ENCODE measurements at regions not wholly inside any gene's neighbourhood (a gene's known extent, or its start where the extent isn't known, plus 50 kb on each side); places are given as distances from the start of the nearest gene placed in this dataset.

DNA sequence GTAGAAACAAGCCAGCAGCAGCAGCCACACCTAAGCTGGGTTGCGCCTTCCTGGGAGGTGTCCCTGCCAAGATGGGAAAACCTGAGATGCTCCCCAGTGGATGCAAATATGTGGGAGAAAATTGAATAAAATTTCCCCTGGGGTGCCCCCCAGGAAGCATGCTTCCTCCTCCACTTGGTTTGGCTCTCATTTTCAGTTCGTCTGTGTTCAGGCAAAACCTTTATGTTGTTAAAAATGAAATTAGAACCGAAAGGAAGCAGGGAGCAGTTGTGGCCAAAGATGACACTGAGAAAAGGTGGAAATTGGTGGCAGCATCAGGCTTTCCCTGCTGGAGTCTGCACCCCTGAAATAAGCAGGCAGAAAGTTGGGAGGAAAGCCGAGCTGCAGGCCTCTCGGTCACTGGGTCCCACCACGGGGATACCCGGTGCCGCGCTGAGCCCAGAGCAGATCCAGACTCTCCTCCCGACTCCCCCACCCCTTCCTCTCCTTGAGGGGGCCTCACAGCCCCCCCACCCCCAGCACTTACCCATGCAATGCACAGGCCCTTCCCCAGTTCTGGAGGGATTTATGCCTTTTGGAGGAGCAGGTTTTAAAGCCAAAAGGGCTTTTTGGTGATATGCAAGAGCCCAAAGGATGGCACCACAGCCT, 267.7 kb upstream of the SPRED2 start:
- intact Hi-C loops (cut with micrococcal nuclease): no loop called here
- H3K79me2 ChIP-seq (ENCODE audit: control insufficient read depth, insufficient read depth, low read length): no peaks in the 10 kb centered on the region
- CTCF ChIA-PET: no interaction called here
- H4K20me1 ChIP-seq (ENCODE audit: control insufficient read depth, insufficient read depth, low read length, poor library complexity, severe bottlenecking): no peaks in the 10 kb centered on the region
- no peak overlapping the region for H2AFZ ChIP-seq (ENCODE audit: insufficient read depth, low read depth, low read length, poor library complexity, severe bottlenecking)
- TF ChIP-seq, protein P1, sequence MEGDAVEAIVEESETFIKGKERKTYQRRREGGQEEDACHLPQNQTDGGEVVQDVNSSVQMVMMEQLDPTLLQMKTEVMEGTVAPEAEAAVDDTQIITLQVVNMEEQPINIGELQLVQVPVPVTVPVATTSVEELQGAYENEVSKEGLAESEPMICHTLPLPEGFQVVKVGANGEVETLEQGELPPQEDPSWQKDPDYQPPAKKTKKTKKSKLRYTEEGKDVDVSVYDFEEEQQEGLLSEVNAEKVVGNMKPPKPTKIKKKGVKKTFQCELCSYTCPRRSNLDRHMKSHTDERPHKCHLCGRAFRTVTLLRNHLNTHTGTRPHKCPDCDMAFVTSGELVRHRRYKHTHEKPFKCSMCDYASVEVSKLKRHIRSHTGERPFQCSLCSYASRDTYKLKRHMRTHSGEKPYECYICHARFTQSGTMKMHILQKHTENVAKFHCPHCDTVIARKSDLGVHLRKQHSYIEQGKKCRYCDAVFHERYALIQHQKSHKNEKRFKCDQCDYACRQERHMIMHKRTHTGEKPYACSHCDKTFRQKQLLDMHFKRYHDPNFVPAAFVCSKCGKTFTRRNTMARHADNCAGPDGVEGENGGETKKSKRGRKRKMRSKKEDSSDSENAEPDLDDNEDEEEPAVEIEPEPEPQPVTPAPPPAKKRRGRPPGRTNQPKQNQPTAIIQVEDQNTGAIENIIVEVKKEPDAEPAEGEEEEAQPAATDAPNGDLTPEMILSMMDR (IDR thresholded peaks at IDR 0.05): no peak
- no peak for TF ChIP-seq EZH2 (IDR thresholded peaks at IDR 0.05; ENCODE audit: borderline replicate concordance, insufficient read depth, low read depth, low read length, poor library complexity, severe bottlenecking)
- WGBS (ENCODE audit: insufficient coverage): 89% methylated on average over 5 of the region's 10 CpGs
- Mint-ChIP-seq H3K9me3 (ENCODE audit: insufficient read depth) (no peaks in the 10 kb centered on the region), H3K4me3 (no peak overlapping the region), H3K27ac (no peak overlapping the region), H3K27me3 (peaks cover 49% of the 10 kb centered on the region), H3K4me1 (no peaks in the 10 kb centered on the region)
- ATAC-seq (ENCODE audit: low read depth): no peak
- H3K27ac ChIP-seq (ENCODE audit: low read length in 2 of 2): no peak overlapping the region
- DNase-seq: no peak
- peaks cover 0 to 8% (median 5%) of the 10 kb centered on the region in 4 experiments for H3K27me3 ChIP-seq (replicated peaks in 1 of 4; ENCODE audit: control extremely low read depth in 1 of 4, control insufficient read depth in 3 of 4, insufficient read depth in 4 of 4, low read length in 3 of 4)
- no peak overlapping the region for H3K4me2 ChIP-seq (replicated peaks; ENCODE audit: low read depth, low read length, poor library complexity, severe bottlenecking)
- H3K9me3 ChIP-seq (ENCODE audit: control extremely low read depth in 1 of 3, control insufficient read depth in 2 of 3, insufficient read depth in 1 of 3, low read length in 2 of 3): peaks cover 0 to 1% (median 0%) of the 10 kb centered on the region in 3 donors
- H3K4me3 ChIP-seq (ENCODE audit: control extremely low read depth in 1 of 5, extremely low read depth in 1 of 5, insufficient read depth in 1 of 5, low read depth in 2 of 5, low read length in 4 of 5): no peak overlapping the region
- H3K4me1 ChIP-seq (ENCODE audit: control insufficient read depth in 2 of 2, insufficient read depth in 2 of 2, low read length in 2 of 2): no peaks in the 10 kb centered on the region
- POLR2A ChIA-PET: no interaction called here
- H3K9ac ChIP-seq (ENCODE audit: low read length): no peak overlapping the region
- no peaks in the 10 kb centered on the region for H3K36me3 ChIP-seq (replicated peaks in 1 of 2; ENCODE audit: control extremely low read depth in 1 of 2, control insufficient read depth in 1 of 2, extremely low read depth in 1 of 2, insufficient read depth in 2 of 2, low read length in 1 of 2)

- intact Hi-C loops (cut with micrococcal nuclease): no loop called here
- H3K27me3 Mint-ChIP-seq: peaks cover 18% of the 10 kb centered on the region
- CTCF ChIA-PET: no interaction called here
- no peak overlapping the region for H3K27ac ChIP-seq (ENCODE audit: low read length in 2 of 2)
- POLR2A ChIA-PET: no interaction called here
- no peaks in the 10 kb centered on the region for H3K9me3 Mint-ChIP-seq (ENCODE audit: insufficient read depth)
- H3K36me3 ChIP-seq (replicated peaks in 1 of 2; ENCODE audit: control extremely low read depth in 1 of 2, control insufficient read depth in 1 of 2, extremely low read depth in 1 of 2, insufficient read depth in 2 of 2, low read length in 1 of 2): no peaks in the 10 kb centered on the region
- no peaks in the 10 kb centered on the region for H3K4me1 Mint-ChIP-seq
- H3K27me3 ChIP-seq (replicated peaks in 1 of 4; ENCODE audit: control extremely low read depth in 1 of 4, control insufficient read depth in 3 of 4, insufficient read depth in 4 of 4, low read length in 3 of 4): peaks cover 0 to 5% (median 0%) of the 10 kb centered on the region in 4 experiments
- no peak for TF ChIP-seq EZH2 (IDR thresholded peaks at IDR 0.05; ENCODE audit: borderline replicate concordance, insufficient read depth, low read depth, low read length, poor library complexity, severe bottlenecking)
- TF ChIP-seq, protein P1 (IDR thresholded peaks at IDR 0.05): no peak
- ATAC-seq (ENCODE audit: low read depth) (no peak), DNase-seq (no peak)
- 40% methylated on average over 1 of the region's 5 CpGs for WGBS (ENCODE audit: insufficient coverage)
- H3K79me2 ChIP-seq (ENCODE audit: control insufficient read depth, insufficient read depth, low read length): no peaks in the 10 kb centered on the region
- H2AFZ ChIP-seq (ENCODE audit: insufficient read depth, low read depth, low read length, poor library complexity, severe bottlenecking): no peak overlapping the region
- no peak overlapping the region for H3K4me3 Mint-ChIP-seq
- no peaks in the 10 kb centered on the region for H4K20me1 ChIP-seq (ENCODE audit: control insufficient read depth, insufficient read depth, low read length, poor library complexity, severe bottlenecking)
- no peaks in the 10 kb centered on the region for H3K4me1 ChIP-seq (ENCODE audit: control insufficient read depth in 2 of 2, insufficient read depth in 2 of 2, low read length in 2 of 2)
- no peaks in the 10 kb centered on the region for H3K9me3 ChIP-seq (ENCODE audit: control extremely low read depth in 1 of 3, control insufficient read depth in 2 of 3, insufficient read depth in 1 of 3, low read length in 2 of 3)
- H3K4me3 ChIP-seq (ENCODE audit: control extremely low read depth in 1 of 5, extremely low read depth in 1 of 5, insufficient read depth in 1 of 5, low read depth in 2 of 5, low read length in 4 of 5): no peak overlapping the region
- H3K4me2 ChIP-seq (replicated peaks; ENCODE audit: low read depth, low read length, poor library complexity, severe bottlenecking): no peak overlapping the region
- H3K27ac Mint-ChIP-seq: no peak overlapping the region
- H3K9ac ChIP-seq (ENCODE audit: low read length): no peak overlapping the region
Measured at GRCh38 chr2:65691816-65692215, 259.4 kb upstream of the SPRED2 start.

Data from B cell (primary cell).